KMS-11 (cell line): ENCODE measurements at regions not wholly inside any gene's neighbourhood (a gene's known extent, or its start where the extent isn't known, plus 50 kb on each side); places are given as distances from the start of the nearest gene placed in this dataset.

ENCODE experiments used
- H2AFZ ChIP-seq: fragments of 200-600 bp; sonication (generic); 2 replicates; pipeline ENCODE4 v1.6.1; 2016; ENCODE audit warnings: antibody characterized with exemption, mixed run types, low read depth
- H3K27ac ChIP-seq: fragments of 200-600 bp; sonication (generic); 2 replicates; pipeline ENCODE4 v1.6.1; 2016; ENCODE audit warnings: mild to moderate bottlenecking, mixed run types
- H3K27me3 ChIP-seq: fragments of 200-600 bp; sonication (generic); 2 replicates; pipeline ENCODE4 v1.6.1; 2017; ENCODE audit warnings: mild to moderate bottlenecking, low read depth, mixed run types, moderate library complexity; ENCODE audit not compliant: insufficient read depth
- H3K36me3 ChIP-seq: fragments of 200-600 bp; sonication (generic); 2 replicates; pipeline ENCODE4 v1.6.1; 2017; ENCODE audit warnings: mild to moderate bottlenecking, mixed run types; ENCODE audit not compliant: insufficient read depth
- H3K4me1 ChIP-seq: fragments of 200-600 bp; sonication (generic); 2 replicates; pipeline ENCODE4 v1.6.1; 2016; ENCODE audit warnings: mild to moderate bottlenecking, low read depth, mixed run types; ENCODE audit not compliant: poor library complexity, severe bottlenecking
- H3K4me2 ChIP-seq: fragments of 200-600 bp; sonication (generic); 2 replicates; pipeline ENCODE4 v1.7.0; 2016; ENCODE audit warnings: mild to moderate bottlenecking, mixed run types
- H3K4me3 ChIP-seq: fragments of 200-600 bp; sonication (generic); IDR thresholded peaks from 2 replicates; pipeline ENCODE4 v1.6.1; 2017; ENCODE audit warnings: low read depth, low read length, mixed read lengths; ENCODE audit not compliant: insufficient read depth
- H3K79me2 ChIP-seq: fragments of 200-600 bp; sonication (generic); 2 replicates; pipeline ENCODE4 v1.6.1; 2016; ENCODE audit warnings: low read depth, mixed run types; ENCODE audit not compliant: insufficient read depth
- H3K9ac ChIP-seq: fragments of 200-600 bp; sonication (generic); 2 replicates; pipeline ENCODE4 v1.6.1; 2016; ENCODE audit warnings: mild to moderate bottlenecking, mixed run types
- H4K20me1 ChIP-seq: fragments of 200-600 bp; sonication (generic); 2 replicates; pipeline ENCODE4 v1.6.1; 2016; ENCODE audit warnings: mild to moderate bottlenecking, mixed run types; ENCODE audit not compliant: insufficient read depth
- CTCF ChIP-seq: fragments of 200-600 bp; sonication (generic); conservative IDR thresholded peaks from 2 replicates; pipeline ENCODE4 v1.6.1; 2017; ENCODE audit warnings: low read depth, mild to moderate bottlenecking, antibody characterized with exemption, low read length, moderate library complexity, mixed read lengths

GRCh38 chr11:38307455-38307854, 1709.4 kb upstream of the RAG2 start:
- no peaks in the 10 kb centered on the region for H3K79me2 ChIP-seq
- no peaks in the 10 kb centered on the region for H3K4me1 ChIP-seq
- H3K4me2 ChIP-seq, result no peak overlapping the region
- no peak overlapping the region for H3K27ac ChIP-seq
- H4K20me1 ChIP-seq, result no peaks in the 10 kb centered on the region
- TF ChIP-seq CTCF, result no peak
- H3K4me3 ChIP-seq, result no peak overlapping the region
- no peaks in the 10 kb centered on the region for H3K36me3 ChIP-seq
- no peak overlapping the region for H2AFZ ChIP-seq
- H3K27me3 ChIP-seq, result no peaks in the 10 kb centered on the region
- no peak overlapping the region for H3K9ac ChIP-seq

DNA sequence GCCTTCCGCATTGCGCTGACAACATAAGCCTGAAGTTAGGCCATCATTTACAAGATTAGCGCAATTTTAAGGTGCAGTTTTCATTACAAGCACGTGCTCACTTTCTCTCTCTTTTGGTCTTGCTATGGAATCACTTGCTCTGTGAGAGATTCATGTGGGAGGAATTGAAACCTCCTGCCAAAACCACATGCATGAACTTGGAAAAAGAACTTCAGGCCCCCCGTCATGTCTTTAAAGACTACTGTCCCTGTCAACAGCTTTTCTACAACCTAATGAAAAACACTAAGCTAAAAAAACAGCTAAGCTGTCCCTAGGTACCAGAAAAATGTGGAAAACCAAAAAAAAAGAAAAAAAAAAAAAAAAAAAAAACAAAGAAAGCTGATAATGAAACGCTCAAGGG, 1707.6 kb upstream of the RAG2 start:
- H3K4me3 ChIP-seq, result no peak overlapping the region
- H4K20me1 ChIP-seq, result no peaks in the 10 kb centered on the region
- H3K4me2 ChIP-seq, result no peak overlapping the region
- no peak for TF ChIP-seq CTCF
- no peaks in the 10 kb centered on the region for H3K79me2 ChIP-seq
- H2AFZ ChIP-seq, result no peak overlapping the region
- no peak overlapping the region for H3K9ac ChIP-seq
- no peaks in the 10 kb centered on the region for H3K4me1 ChIP-seq
- H3K27ac ChIP-seq, result no peak overlapping the region
- no peaks in the 10 kb centered on the region for H3K27me3 ChIP-seq
- H3K36me3 ChIP-seq, result no peaks in the 10 kb centered on the region

- H3K79me2 ChIP-seq, result no peaks in the 10 kb centered on the region
- no peak overlapping the region for H3K27ac ChIP-seq
- H2AFZ ChIP-seq, result no peak overlapping the region
- H3K4me3 ChIP-seq, result no peak overlapping the region
- TF ChIP-seq CTCF, result no peak
- no peak overlapping the region for H3K4me2 ChIP-seq
- H3K27me3 ChIP-seq, result no peaks in the 10 kb centered on the region
- H3K9ac ChIP-seq, result no peak overlapping the region
- H3K36me3 ChIP-seq, result no peaks in the 10 kb centered on the region
- no peaks in the 10 kb centered on the region for H4K20me1 ChIP-seq
- no peaks in the 10 kb centered on the region for H3K4me1 ChIP-seq
Measured at GRCh38 chr11:38304926-38305325, 1706.9 kb upstream of the RAG2 start.

- no peaks in the 10 kb centered on the region for H3K4me1 ChIP-seq
- no peaks in the 10 kb centered on the region for H3K79me2 ChIP-seq
- H3K36me3 ChIP-seq, result no peaks in the 10 kb centered on the region
- H4K20me1 ChIP-seq, result no peaks in the 10 kb centered on the region
- H3K9ac ChIP-seq, result no peak overlapping the region
- no peak overlapping the region for H3K4me3 ChIP-seq
- H2AFZ ChIP-seq, result no peak overlapping the region
- H3K4me2 ChIP-seq, result no peak overlapping the region
- no peaks in the 10 kb centered on the region for H3K27me3 ChIP-seq
- H3K27ac ChIP-seq, result no peak overlapping the region
- no peak for TF ChIP-seq CTCF
Measured at GRCh38 chr11:38302564-38302963, 1704.5 kb upstream of the RAG2 start.

DNA sequence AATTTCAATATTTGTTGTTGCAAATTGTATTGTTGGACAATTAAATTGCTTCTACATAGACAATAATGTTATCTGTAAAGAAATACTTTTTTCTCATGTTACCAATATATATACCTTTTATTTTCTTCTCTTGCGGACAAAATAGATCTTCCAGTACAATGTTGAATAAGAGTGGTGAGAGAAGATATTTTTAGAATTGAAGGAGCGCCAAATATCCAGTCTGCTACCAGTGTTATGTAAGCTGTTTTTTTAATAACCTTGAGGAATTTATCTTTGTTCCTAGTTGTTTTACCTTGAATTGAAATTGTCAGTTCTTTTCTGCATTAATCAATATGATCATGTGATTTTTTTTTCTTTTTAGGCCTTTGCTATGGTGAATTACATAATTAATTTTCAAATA, 1702.5 kb upstream of the RAG2 start:
- H3K36me3 ChIP-seq, result no peaks in the 10 kb centered on the region
- no peak overlapping the region for H3K9ac ChIP-seq
- TF ChIP-seq CTCF, result no peak
- no peaks in the 10 kb centered on the region for H3K4me1 ChIP-seq
- H3K4me2 ChIP-seq, result no peak overlapping the region
- H3K79me2 ChIP-seq, result no peaks in the 10 kb centered on the region
- H3K27me3 ChIP-seq, result no peaks in the 10 kb centered on the region
- no peak overlapping the region for H3K4me3 ChIP-seq
- H4K20me1 ChIP-seq, result no peaks in the 10 kb centered on the region
- H2AFZ ChIP-seq, result no peak overlapping the region
- no peak overlapping the region for H3K27ac ChIP-seq
